HG03196 (cell line): ENCODE measurements at regions not wholly inside any gene's neighbourhood (a gene's known extent, or its start where the extent isn't known, plus 50 kb on each side); places are given as distances from the start of the nearest gene placed in this dataset.
"Not testable (repeated sequence)": the region's sequence is repeated elsewhere in the genome, so short reads cannot be mapped to it uniquely, and the experiment has no call there.

Experiments used
- ATAC-seq: cut with Tn5 transposase; IDR thresholded peaks from one replicate; pipeline ENCODE4 v1.9.1; 2021; ENCODE audit not compliant: unreplicated experiment

DNA sequence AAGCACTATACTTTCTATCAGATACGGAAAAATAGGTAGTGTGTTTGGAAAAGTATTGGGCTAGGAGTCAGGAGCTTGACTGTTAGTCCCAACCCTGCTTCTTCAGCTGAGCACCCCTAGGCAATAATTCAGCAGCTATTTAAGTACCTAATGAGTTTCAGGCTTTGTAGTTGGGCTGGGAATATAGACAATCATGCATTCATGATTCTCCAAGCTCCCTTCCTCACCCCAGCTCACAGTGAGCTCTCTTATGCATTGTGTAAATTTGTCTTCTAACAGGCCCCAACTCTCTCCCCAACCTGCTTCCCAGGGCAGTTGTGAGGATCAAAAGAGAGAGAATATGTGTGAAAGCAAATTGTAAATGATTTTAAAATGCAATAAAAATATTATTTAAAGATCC is 201.2 kb downstream of the MSX2 start:
- ATAC-seq: no peak

DNA sequence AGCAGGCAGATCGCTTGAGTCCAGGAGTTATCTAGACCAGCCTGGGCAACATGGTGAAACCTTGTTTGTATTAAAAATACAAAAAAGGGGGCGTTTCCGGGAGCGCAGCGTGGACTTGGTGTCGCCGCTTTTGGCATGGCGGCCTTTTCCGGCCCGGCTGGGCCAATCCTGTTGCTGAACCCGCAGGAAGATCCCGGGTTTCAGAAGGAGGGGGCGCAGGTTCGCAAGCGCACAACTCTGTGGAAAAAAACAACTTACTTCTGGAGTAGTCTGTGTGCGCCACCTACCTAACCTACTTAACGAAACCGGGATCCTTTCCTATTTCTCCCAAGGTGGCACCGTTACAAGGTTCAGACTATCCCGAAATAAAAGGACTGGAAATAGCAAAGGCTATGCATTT is 198.6 kb downstream of the MSX2 start:
- ATAC-seq: no peak

DNA sequence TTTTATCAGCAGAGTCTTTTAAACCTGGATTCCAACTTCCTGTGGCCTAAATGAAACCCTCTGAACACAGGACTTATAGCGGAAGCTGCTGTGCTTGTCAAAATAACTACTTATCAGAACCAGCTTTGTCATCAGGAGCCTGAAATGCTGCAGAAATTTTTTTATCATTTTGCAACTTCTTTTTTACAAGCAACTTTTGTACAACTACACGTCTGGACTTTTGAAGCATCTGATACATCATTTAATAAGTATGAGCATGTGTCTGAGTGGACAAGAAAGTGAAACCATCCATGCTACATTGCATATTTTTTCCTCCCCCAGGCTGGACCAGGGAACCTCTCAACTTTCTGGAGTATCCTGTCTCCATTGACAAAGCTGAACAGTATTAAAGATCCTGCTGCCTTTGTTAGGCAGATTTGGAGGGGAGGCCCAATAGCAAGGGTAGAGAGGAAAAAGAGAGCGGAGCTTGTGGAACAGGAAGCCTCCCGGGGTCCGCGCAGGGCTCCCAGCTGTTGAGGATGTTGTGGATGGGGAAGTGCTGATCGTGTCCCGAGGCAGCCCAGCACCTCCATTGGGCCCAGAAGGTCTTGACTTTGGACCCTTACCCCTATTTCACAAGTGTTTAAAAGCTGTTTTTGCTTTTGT is 196.6 kb downstream of the MSX2 start:
- ATAC-seq: no peak

DNA sequence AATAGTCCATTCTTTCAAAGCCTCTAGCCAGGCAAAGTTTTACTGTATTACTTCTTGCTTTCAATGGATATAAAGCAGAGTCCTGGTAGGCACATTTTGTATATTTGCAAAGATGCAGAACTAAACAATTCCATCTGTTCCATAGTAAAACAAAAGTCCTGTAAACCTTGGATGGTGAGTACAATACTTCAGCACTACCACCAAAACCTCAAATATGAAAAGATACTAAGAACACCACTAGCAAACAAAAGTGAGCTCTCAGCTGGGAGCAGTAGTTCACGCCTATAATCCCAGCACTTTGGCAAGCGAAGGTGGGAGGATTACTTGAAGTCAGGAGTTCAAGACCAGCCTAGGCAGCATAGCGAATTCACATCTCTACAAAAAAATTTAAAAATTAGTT is 195.0 kb downstream of the MSX2 start:
- no peak for ATAC-seq

DNA sequence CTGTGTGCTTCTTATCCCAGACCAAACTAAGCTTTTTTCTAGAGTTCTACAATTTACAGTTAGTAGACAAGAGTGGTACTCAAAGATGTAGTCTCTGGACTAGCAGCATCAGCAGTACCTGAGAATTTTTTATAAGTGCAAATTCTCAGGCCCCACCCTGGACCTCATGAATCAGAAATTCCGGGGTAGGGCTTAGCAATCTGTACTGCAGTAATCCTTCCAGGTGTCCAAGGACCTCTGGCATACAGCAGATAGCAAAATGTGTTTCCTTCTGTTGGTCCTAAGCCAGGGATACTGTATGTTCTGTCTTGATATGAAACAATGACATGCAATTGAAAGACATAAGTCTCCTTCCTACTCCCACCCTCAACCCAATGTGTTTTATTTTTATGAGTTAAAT is 194.3 kb downstream of the MSX2 start:
- ATAC-seq: no peak

DNA sequence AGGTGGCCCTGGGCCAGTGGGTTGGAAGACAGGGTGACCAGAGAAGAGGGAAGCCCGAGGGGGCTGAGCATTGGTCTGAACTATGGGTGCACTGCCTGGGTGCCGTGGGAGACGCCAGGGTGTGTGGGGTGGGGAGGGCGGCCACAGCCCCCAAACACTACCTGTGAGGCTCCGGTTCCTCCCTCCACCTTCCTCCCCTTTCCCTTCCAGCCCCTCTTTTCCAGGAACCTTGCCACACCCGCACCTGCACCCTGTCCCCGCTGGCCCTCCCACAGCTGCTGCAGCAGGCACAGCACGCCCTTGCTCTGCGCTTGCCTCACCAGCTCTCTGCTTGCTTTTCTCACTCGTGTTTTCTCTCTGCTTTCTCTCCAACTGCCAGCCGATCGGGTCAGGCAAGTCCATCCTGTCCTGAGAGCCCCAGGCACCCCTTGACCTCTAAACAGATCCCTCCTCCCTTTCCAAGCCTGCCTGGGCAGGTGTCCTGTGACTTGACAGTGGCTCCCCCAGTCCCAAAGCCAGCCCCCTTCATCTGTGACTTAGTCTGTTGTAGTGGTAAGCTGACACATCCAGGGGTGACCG is 193.7 kb downstream of the MSX2 start:
- ATAC-seq: no peak

DNA sequence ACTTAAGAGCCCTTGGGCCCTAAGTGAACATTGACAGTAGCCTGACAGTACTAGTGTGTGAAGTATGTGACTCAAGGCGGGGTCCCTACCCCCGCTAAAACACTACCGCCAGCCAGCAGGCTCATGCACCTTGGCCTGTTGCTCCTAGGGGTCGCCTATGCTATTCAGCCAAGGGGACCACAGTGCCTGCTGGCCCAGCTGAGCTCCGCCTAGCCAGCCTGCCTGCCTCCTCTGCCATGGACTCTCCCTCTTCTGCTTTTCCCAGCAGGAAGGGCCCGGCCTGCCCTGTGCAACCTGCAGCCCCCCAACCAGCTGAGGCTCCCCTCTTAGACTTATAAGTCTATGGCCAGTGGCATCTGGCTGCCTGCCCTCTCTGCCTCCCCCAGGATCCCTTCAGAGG is 193.1 kb downstream of the MSX2 start:
- not testable (repeated sequence) for ATAC-seq

DNA sequence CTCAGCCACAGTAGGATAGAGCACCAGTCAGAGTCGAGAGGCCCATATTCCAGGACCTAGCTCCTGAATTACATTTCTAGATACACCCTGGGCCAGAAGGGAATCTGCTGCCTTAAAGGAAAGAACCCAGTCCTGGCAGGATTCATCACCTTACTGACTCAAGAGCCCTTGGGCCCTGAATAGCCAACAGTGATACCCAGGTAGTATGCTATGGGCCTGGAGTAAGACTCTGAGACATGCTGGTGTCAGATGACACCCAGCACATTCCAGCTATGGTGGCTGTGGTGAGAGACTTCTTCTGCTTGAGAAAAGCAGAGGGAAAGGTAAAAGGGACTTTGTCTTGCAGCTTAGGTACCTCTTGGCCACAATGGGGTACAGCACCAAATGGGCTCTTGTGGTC is 192.5 kb downstream of the MSX2 start:
- ATAC-seq: not testable (repeated sequence)

DNA sequence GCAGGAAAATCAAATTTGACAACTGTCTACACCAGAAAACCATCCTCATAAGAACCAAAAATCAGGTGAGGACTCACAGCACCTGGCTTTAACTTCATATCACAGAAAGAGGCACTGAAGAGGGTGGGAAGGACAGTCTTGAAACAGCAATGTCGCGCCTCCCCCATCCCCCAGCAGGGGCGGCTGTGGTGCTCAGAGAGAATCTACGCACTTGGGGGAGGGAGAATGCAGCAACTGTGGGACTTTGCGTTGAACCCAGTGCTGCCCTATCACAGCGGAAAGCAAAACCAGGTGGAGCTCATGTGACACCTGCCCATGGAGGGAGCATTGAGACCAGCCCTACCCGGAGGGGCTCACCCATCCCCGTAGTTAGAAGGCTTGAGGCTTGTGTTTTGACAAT is 191.8 kb downstream of the MSX2 start:
- no peak for ATAC-seq

DNA sequence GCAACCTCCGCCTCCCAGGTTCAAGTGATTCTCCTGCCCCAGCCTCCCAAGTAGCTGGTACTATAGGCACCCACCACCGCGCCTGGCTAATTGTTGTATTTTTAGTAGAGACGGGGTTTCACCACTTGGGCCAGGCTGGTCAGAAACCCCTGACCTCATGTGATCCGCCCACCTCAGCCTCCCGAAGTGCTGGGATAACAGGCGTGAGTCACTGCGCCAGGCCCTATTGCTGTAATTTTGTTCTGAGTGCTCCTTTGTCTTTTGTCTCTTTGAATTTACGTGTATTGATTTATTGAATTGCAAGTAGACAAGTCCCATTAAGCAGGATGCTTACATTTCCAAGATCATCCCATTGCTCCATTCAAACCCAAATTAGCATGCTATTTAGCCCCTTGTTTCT is 186.7 kb downstream of the MSX2 start:
- no peak for ATAC-seq

DNA sequence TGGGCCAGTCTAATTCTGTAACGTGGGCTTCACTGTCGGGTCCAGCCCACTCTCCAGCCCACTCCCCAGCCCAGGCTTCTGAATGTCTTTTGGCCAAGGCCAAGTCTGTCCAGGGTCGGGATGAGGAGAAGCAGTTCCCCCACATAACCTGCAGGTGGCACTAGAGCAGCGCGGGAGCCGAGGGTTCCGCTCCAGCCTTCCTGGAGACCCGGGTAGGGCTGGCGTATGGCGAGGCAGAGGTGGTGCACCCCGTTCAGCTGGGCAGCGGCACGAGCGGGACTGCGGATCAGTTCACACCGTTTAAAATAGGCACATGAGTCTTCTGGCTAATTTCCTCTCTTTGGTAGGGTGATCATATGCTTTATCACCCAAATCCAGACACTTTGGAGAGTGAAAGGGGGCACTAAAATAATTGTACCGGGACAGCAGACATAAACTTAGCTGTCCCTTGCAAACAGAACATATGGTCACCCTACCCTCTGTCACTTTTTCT is 185.9 kb downstream of the MSX2 start:
- ATAC-seq: no peak

DNA sequence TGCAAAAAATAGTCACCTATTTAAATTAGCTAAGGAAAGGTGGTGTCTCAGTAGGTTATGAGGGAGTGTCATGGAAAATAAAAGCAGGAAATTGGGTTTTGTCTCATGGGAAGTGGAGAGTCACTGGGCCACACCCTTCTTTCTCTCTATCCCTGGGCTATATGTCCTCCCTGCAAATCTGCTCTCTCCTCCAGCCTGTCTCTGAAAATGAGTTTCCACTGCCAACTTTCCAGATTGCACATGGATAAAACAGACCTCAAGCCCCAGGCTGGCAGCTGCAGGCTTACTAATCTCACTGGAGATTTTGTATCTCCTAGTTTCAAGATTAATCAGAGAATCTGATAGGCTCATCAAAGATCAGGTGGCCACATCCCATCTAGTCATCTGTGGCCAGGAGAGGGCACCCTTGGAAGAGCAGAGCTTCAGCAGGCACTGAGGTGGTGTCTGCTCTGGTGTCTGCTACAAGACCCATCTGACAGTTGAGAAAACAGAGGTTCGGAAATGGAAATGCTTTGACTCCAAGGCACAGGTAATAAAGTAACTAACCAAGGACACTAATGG is 178.9 kb downstream of the MSX2 start:
- ATAC-seq: no peak

DNA sequence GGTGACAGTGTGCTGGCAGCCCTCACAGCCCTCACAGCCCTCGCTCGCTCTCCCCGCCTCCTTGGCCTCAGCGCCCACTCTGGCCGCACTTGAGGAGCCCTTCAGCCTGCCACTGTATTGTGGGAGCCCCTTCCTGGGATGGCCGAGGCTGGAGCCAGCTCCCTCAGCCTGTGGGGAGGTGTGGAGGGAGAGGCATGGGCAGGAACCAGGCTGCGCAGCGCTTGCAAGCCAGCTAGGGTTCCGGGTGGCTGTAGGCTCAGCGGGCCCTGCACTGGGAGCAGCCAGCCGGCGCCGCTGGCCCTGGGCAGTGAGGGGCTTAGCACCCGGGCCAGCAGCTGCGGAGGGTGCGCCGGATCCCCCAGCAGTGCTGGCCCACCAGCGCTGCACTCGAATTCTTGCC is 177.0 kb downstream of the MSX2 start:
- no peak for ATAC-seq

DNA sequence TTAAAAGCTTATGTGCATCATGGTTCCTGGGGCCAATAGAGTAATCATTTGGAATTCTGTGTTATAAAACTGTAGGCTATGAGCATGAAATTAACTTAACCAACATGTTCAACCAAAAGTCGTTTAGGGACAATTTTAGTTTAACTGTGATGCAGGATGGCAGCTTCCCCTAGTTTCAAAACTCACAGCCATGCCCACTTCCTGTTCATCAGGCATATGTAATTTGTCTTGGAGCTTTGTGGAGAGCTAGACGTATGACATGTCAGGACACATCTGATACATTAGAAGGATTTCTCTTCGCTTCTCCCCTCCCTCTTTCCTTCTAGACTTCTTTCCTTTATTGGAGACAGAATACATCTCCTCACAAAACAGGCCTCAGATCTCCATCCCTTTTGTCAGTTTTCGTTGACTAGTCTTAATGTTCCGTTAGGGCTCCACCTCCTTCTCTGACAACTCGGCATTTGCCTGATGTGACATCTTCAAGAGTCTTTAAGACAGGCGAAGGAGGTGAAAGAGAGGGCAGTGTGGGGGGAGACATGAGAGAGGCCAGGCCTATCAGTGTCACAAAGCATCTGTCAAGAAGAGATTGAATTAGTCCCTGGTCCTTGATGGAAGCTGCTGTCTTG is 176.0 kb downstream of the MSX2 start:
- no peak for ATAC-seq

DNA sequence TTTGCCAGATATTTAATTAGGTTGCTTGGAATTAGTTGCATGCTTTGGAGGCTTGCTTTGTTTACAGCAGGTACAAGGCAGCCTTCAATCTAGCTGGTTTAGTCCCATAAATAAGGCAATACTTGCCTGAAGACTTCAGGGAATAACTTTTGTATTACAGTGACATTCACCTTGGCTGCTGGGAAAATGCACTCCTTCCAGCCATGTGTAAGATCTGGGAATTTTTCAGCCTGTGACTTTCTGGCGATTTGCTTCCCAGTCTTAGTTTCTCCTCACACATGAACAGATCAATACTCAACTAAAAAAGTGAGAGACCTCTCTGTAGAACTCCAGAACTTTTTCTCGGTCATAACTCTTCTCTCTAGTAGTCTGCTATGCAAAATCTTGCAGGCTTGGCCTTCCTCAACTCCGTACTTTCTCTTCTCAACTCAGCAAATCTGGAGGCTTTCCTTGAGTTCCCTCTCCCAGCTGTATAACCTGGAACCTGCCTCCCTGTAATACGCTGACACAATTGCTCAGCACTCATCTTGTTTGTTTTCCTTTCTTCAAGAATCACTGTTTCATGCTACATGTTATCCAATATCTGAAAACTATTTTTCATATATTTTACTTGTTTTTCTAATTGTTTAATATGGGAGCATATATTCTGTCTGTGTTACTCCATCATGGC is 173.0 kb downstream of the MSX2 start:
- ATAC-seq: no peak

DNA sequence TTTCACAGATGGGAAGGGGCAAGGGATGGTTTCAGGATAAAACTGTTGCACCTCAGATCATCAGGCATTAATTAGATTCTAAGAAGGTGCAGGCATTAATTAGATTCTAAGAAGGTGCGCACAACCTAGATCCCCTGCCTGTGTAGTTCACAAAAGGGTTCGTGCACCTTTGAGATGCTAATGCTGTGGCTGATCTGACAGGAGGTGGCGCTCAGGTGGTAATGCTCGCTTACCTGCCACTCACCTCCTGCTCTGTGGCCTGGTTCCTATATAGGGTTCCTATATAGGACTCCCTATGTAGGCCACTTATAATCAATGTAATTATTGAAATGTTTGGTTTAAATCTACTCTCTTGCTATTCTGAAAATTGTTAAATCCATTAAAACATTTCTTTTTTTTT is 171.0 kb downstream of the MSX2 start:
- ATAC-seq: no peak

DNA sequence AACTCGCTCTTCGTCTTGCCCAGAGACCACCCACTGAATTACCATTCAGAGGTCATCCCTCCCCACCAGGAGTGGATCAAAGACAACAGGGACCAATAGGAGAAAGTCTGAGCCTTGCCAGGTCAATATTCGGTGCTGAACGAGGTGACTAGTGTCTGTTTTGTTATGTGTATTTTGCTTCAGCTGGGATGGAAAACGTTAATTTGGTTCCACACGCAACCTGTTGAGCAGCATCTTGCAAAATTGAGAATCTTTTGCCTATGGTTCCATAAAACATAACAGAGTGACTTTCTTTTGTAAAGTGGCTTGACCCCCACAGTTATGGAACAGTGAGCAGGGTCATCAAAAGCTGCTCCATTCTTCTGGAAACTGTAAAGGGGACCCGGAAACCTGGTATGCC is 168.4 kb downstream of the MSX2 start:
- ATAC-seq: no peak

DNA sequence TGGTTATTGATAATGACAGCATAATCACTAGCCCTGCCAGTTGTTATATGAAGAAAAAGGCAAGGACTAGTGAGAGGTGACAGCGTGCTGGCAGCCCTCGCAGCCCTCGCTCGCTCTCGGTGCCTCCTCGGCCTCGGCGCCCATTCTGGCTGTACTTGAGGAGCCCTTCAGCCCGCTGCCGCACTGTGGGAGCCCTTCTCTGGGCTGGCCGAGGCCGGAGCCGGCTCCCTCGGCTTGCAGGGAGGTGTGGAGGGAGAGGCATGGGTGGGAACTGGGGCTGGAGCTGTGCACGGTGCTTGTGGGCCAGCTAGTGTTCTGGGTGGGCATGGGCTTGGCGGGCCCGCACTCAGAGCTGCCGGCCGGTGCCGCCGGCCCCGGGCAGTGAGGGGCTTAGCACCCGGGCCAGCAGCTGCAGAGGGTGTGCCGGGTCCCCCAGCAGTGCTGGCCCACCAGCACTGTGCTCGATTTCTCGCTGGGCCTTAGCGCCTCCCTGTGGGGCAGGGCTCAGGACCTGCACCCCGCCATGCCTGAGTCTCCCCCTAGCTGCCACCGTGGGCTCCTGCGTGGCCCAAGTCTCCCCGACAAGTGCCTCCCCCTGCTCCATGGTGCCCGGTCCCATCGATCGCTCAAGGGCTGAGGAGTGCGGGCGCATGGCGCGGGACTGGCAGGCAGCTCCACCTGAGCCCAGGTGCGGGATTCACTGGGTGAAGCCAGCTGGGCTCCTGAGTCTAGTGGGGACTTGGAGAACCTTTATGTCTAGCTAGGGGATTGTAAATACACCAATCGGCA is 156.2 kb downstream of the MSX2 start:
- ATAC-seq: not testable (repeated sequence)

DNA sequence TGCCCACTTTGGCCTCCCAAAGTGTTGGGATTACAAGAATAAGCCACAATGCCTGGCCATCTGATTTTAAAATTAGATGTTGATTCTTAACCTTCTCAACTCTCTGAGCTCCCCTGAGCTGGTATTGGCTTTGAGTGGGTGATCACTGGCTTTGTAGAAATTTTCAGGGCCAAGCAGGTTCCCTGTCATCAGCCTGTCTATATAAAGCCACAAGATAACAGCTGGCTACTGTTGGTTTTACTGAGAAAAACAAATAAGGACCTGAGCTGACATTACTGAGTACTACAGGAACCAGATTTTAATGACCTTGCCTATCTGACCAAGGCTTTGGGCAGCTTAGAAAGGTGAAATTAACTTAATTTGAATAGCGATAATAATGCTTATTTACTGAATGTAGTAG is 153.6 kb downstream of the MSX2 start:
- ATAC-seq: no peak

DNA sequence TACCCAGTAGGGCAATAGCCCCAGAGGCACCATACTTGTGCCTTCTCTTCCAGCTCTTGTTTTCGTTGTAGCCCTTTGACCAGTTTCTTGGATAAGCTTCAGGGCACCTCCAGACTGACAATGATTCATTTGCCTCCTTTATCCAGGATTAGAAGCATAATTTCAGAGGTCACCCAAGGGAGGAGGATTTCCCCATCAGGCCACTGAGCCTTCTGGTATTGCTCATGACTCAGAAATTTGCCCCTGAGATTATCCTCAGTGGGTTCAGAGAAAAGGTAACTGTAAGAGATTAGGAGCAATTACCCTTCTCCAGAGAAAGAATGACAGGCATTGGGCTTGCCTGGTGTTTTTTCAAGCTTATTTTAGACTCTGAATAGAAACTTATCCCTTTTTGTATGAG is 147.9 kb downstream of the MSX2 start:
- ATAC-seq: no peak

DNA sequence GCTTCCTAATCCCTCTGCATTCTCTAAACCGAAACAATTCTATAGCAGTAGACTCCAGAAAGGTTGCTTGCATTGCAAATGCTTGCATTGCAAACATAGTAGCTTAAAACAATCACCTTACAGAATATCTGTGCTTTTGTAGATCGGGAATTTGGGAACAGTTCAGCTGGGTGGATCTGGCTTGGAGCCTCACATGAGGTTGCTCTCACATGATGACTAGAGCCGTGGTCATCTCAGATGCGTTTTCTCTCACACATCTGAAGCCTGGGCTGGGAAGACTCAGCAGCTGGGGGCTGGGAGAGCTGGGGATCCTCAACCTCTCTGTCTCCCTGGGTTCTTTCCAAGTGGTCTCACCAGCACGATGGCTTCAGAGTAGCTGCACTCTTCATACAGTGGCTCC is 127.8 kb downstream of the MSX2 start:
- ATAC-seq: no peak
